Uterus (tissue), 2 donors: ENCODE measurements at regions not wholly inside any gene's neighbourhood (a gene's known extent, or its start where the extent isn't known, plus 50 kb on each side); places are given as distances from the start of the nearest gene placed in this dataset.

ENCODE experiments used
- POLR2A ChIP-seq, 2 donors: fragments of 450-650 bp; IDR thresholded peaks; one replicate each; pipeline ENCODE4 v1.6.1; 2016; ENCODE audit warnings: antibody characterized with exemption in 2 of 2, mild to moderate bottlenecking in 1 of 2, moderate library complexity in 1 of 2
- TF ChIP-seq, protein P1 (sequence below), 4 experiments: fragments of 200-600 bp in 2 of 4; fragments of 450-650 bp in 2 of 4; sonication (generic) in 2 of 4; IDR thresholded peaks; one replicate each; pipeline ENCODE4 v1.5.1; 2016 to 2019; ENCODE audit warnings: antibody characterized with exemption in 4 of 4, mild to moderate bottlenecking in 2 of 4, moderate library complexity in 1 of 4

DNA sequence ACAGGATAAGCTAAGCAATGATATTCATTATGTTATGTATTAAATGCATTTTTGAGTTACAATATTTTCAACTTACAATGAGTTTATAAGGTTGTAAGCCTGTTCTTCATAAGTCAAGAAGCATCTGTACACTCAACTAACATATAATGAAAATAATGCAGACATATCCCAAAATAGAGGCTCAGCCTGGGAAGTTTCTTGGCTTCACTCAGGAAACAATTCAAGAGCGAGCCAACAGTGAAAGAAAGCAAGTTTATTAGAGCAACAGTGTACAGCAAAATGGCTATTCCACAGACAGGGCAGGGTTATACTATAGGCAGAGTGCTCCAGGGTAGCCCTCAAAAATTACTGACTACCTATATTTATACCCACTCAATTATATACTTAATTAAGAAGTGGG lies 1581.8 kb downstream of the HACE1 start:
- TF ChIP-seq, protein P1, sequence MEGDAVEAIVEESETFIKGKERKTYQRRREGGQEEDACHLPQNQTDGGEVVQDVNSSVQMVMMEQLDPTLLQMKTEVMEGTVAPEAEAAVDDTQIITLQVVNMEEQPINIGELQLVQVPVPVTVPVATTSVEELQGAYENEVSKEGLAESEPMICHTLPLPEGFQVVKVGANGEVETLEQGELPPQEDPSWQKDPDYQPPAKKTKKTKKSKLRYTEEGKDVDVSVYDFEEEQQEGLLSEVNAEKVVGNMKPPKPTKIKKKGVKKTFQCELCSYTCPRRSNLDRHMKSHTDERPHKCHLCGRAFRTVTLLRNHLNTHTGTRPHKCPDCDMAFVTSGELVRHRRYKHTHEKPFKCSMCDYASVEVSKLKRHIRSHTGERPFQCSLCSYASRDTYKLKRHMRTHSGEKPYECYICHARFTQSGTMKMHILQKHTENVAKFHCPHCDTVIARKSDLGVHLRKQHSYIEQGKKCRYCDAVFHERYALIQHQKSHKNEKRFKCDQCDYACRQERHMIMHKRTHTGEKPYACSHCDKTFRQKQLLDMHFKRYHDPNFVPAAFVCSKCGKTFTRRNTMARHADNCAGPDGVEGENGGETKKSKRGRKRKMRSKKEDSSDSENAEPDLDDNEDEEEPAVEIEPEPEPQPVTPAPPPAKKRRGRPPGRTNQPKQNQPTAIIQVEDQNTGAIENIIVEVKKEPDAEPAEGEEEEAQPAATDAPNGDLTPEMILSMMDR (IDR thresholded peaks at IDR 0.05): no peak
- TF ChIP-seq POLR2A (IDR thresholded peaks at IDR 0.05): no peak
